ENCODE measurements at regions not wholly inside any gene's neighbourhood (a gene's known extent, or its start where the extent isn't known, plus 50 kb on each side); places are given as distances from the start of the nearest gene placed in this dataset.
"Not testable (repeated sequence)": the region's sequence is repeated elsewhere in the genome, so short reads cannot be mapped to it uniquely, and the experiment has no call there.

- Histone ChIP-seq H3F3A (ENCODE audit: low read length, unreplicated experiment) (no peaks in the 10 kb centered on the region), H2AFZ (ENCODE audit: low read length) (no peak overlapping the region), H3K27ac (ENCODE audit: low read length) (peak overlapping the region; percentile 56; the same call in 1 of the 2 replicates), H3K4me3 (ENCODE audit: low read length) (no peak overlapping the region), H4K20me1 (ENCODE audit: low read length) (no peaks in the 10 kb centered on the region), H3K4me1 (ENCODE audit: insufficient read depth, low read length) (peaks cover 25% of the 10 kb centered on the region), H3K36me3 (ENCODE audit: low read depth, low read length) (no peaks in the 10 kb centered on the region), H3K9me3 (ENCODE audit: low read length) (peaks cover 1% of the 10 kb centered on the region; the same call in 1 of the 2 replicates), H3K79me2 (ENCODE audit: low read length) (no peaks in the 10 kb centered on the region), H3K4me2 (ENCODE audit: low read length) (peak overlapping the region; percentile 46), H3K27me3 (ENCODE audit: low read length) (no peaks in the 10 kb centered on the region), H3K9ac (ENCODE audit: low read length) (no peak overlapping the region), H3K9me2 (replicated peaks; ENCODE audit: low read length) (no peaks in the 10 kb centered on the region)
- TF ChIP-seq EZH2phosphoT487 (IDR thresholded peaks at IDR 0.05; ENCODE audit: borderline replicate concordance, low read length) (no peak), CTCF (conservative IDR thresholded peaks at IDR 0.05; ENCODE audit: low read depth, low read length) (no peak), EZH2 (IDR thresholded peaks at IDR 0.05; ENCODE audit: low read length, unreplicated experiment) (no peak)
- DNase-seq = peak; percentile 71
- intact Hi-C loops (cut with micrococcal nuclease) = no loop called here
- ChIA-PET CTCF (interaction anchor here (0.6 kb wide), 2 partner anchors 266 to 433 kb away, joined by 3 to 7 read pairs; no protein-coding TSS in a partner anchor), POLR2A (ENCODE audit: unreplicated experiment) (no interaction called here)
- BruUV-seq (replicated peaks) = no TSS peak
- ATAC-seq = peak; percentile 73
These were observed 71.3 kb upstream of the PKN2 start for GRCh38 chr1:88612773-88613172.

- BruUV-seq (replicated peaks) = no TSS peak
- H3K9me3 ChIP-seq (ENCODE audit: low read length) = peaks cover 16% of the 10 kb centered on the region; the same call in 1 of the 2 replicates
- H3K27me3 ChIP-seq (ENCODE audit: low read length) = no peaks in the 10 kb centered on the region
- no peaks in the 10 kb centered on the region for H3K9me2 ChIP-seq (replicated peaks; ENCODE audit: low read length)
- H4K20me1 ChIP-seq (ENCODE audit: low read length) = no peaks in the 10 kb centered on the region
- H3K4me2 ChIP-seq (ENCODE audit: low read length) = no peak overlapping the region
- no peak overlapping the region for H3K9ac ChIP-seq (ENCODE audit: low read length)
- intact Hi-C loops (cut with micrococcal nuclease) = no loop called here
- no peaks in the 10 kb centered on the region for H3K36me3 ChIP-seq (ENCODE audit: low read depth, low read length)
- POLR2A ChIA-PET (ENCODE audit: unreplicated experiment) = no interaction called here
- H3K4me1 ChIP-seq (ENCODE audit: insufficient read depth, low read length) = peaks cover 2% of the 10 kb centered on the region; the same call in 1 of the 2 replicates
- no peak for ATAC-seq
- no peak overlapping the region for H2AFZ ChIP-seq (ENCODE audit: low read length)
- no peaks in the 10 kb centered on the region for H3K79me2 ChIP-seq (ENCODE audit: low read length)
- no peak overlapping the region for H3K4me3 ChIP-seq (ENCODE audit: low read length)
- H3F3A ChIP-seq (ENCODE audit: low read length, unreplicated experiment) = no peaks in the 10 kb centered on the region
- DNase-seq = no peak
- no peak for TF ChIP-seq CTCF (conservative IDR thresholded peaks at IDR 0.05; ENCODE audit: low read depth, low read length)
- no peak for TF ChIP-seq EZH2phosphoT487 (IDR thresholded peaks at IDR 0.05; ENCODE audit: borderline replicate concordance, low read length)
- no peak for TF ChIP-seq EZH2 (IDR thresholded peaks at IDR 0.05; ENCODE audit: low read length, unreplicated experiment)
- CTCF ChIA-PET = no interaction called here
- no peak overlapping the region for H3K27ac ChIP-seq (ENCODE audit: low read length)
These were observed 65.7 kb upstream of the PKN2 start for GRCh38 chr1:88618331-88618730.

GRCh38 chr1:88623101-88623500 lies 61.0 kb upstream of the PKN2 start:
- H2AFZ ChIP-seq (ENCODE audit: low read length); CTCF ChIA-PET; H3K9me2 ChIP-seq (replicated peaks; ENCODE audit: low read length); H3K79me2 ChIP-seq (ENCODE audit: low read length); H3F3A ChIP-seq (ENCODE audit: low read length, unreplicated experiment); H3K9ac ChIP-seq (ENCODE audit: low read length); intact Hi-C loops (cut with micrococcal nuclease); H3K4me3 ChIP-seq (ENCODE audit: low read length); H3K27me3 ChIP-seq (ENCODE audit: low read length); H3K4me2 ChIP-seq (ENCODE audit: low read length); DNase-seq; BruUV-seq (replicated peaks); H4K20me1 ChIP-seq (ENCODE audit: low read length); H3K27ac ChIP-seq (ENCODE audit: low read length); H3K36me3 ChIP-seq (ENCODE audit: low read depth, low read length); POLR2A ChIA-PET (ENCODE audit: unreplicated experiment); ATAC-seq; H3K4me1 ChIP-seq (ENCODE audit: insufficient read depth, low read length): not testable (repeated sequence)
- H3K9me3 ChIP-seq (ENCODE audit: low read length) = peaks cover 12% of the 10 kb centered on the region; the same call in 1 of the 2 replicates

All from PC-3 (cell line).